SK-N-SH treated with all-trans-retinoic acid at 6 μM for 48 hours (cell line): ENCODE measurements at regions not wholly inside any gene's neighbourhood (a gene's known extent, or its start where the extent isn't known, plus 50 kb on each side); places are given as distances from the start of the nearest gene placed in this dataset.

Source experiments
- ATAC-seq: fragments of 200-7000 bp; cut with Tn5 transposase; 3 replicates; pipeline ENCODE4 v1.9.1; 2020; ENCODE audit warnings: mild to moderate bottlenecking, moderate library complexity
- ARNTL ChIP-seq: fragments of 450-650 bp; formaldehyde crosslinking; IDR thresholded peaks from 2 replicates; pipeline ENCODE4 v1.5.0; 2020; ENCODE audit warnings: low read depth, mild to moderate bottlenecking, moderate library complexity, borderline replicate concordance
- BACH2 ChIP-seq: fragments of 250-450 bp; sonication (Bioruptor Pico); IDR thresholded peaks from 2 replicates; pipeline ENCODE4 v1.9.0; 2021; ENCODE audit warnings: mild to moderate bottlenecking, borderline replicate concordance
- CSRNP3 ChIP-seq: fragments of 250-450 bp; sonication (Bioruptor Pico); IDR thresholded peaks from 2 replicates; pipeline ENCODE4 v1.5.1; 2021; ENCODE audit warnings: mild to moderate bottlenecking, moderate library complexity
- ESRRG ChIP-seq: fragments of 250-450 bp; sonication (Bioruptor Pico); IDR thresholded peaks from 2 replicates; pipeline ENCODE4 v1.6.1; 2021; ENCODE audit warnings: mild to moderate bottlenecking
- GLIS3 ChIP-seq: fragments of 250-450 bp; sonication (Bioruptor Pico); IDR thresholded peaks from 2 replicates; pipeline ENCODE4 v1.5.0; 2020; ENCODE audit warnings: mild to moderate bottlenecking, moderate library complexity
- ISL1 ChIP-seq: fragments of 250-450 bp; sonication (Bioruptor Pico); IDR thresholded peaks from 2 replicates; pipeline ENCODE4 v2.1.2; 2022; ENCODE audit warnings: mild to moderate bottlenecking, moderate library complexity
- PATZ1 ChIP-seq: fragments of 250-450 bp; sonication (Bioruptor Pico); IDR thresholded peaks from 2 replicates; pipeline ENCODE4 v1.8.0; 2020; ENCODE audit warnings: mild to moderate bottlenecking, moderate library complexity, borderline replicate concordance
- POU6F1 ChIP-seq: fragments of 250-450 bp; sonication (Bioruptor Pico); IDR thresholded peaks from 2 replicates; pipeline ENCODE4 v1.8.0; 2021; ENCODE audit warnings: low read depth, mild to moderate bottlenecking, moderate library complexity, borderline replicate concordance
- PPARA ChIP-seq: fragments of 250-450 bp; sonication (Bioruptor Pico); IDR thresholded peaks from 2 replicates; pipeline ENCODE4 v1.5.0; 2020; ENCODE audit warnings: mild to moderate bottlenecking, borderline replicate concordance
- RARB ChIP-seq: fragments of 250-450 bp; sonication (Bioruptor Pico); IDR thresholded peaks from 2 replicates; pipeline ENCODE4 v1.8.0; 2021; ENCODE audit warnings: mild to moderate bottlenecking, moderate library complexity
- TCF4 ChIP-seq: fragments of 250-450 bp; sonication (Bioruptor Pico); IDR thresholded peaks from 2 replicates; pipeline ENCODE4 v1.8.0; 2021; ENCODE audit warnings: mild to moderate bottlenecking, moderate library complexity, borderline replicate concordance
- TOX ChIP-seq: fragments of 250-450 bp; sonication (Bioruptor Pico); IDR thresholded peaks from 2 replicates; pipeline ENCODE4 v1.8.0; 2021; ENCODE audit warnings: mild to moderate bottlenecking, moderate library complexity, borderline replicate concordance
- TSHZ2 ChIP-seq: fragments of 250-450 bp; sonication (Bioruptor Pico); IDR thresholded peaks from 2 replicates; pipeline ENCODE4 v1.5.0; 2020; ENCODE audit warnings: mild to moderate bottlenecking, moderate library complexity
- ZC3H10 ChIP-seq: fragments of 250-450 bp; sonication (Bioruptor Pico); IDR thresholded peaks from 2 replicates; pipeline ENCODE4 v1.5.1; 2021; ENCODE audit warnings: mild to moderate bottlenecking, moderate library complexity
- ZFP3 ChIP-seq: fragments of 250-450 bp; sonication (Bioruptor Pico); IDR thresholded peaks from 2 replicates; pipeline ENCODE4 v1.5.0; 2020; ENCODE audit warnings: mild to moderate bottlenecking, moderate library complexity
- ZFP30 ChIP-seq: fragments of 450-650 bp; formaldehyde crosslinking; IDR thresholded peaks from 2 replicates; pipeline ENCODE4 v1.5.0; 2022; ENCODE audit warnings: mild to moderate bottlenecking, moderate library complexity
- ZNF565 ChIP-seq: fragments of 450-650 bp; formaldehyde crosslinking; conservative IDR thresholded peaks from 2 replicates; pipeline ENCODE4 v1.5.0; 2020; ENCODE audit warnings: low read depth, mild to moderate bottlenecking, moderate library complexity
- ZNF70 ChIP-seq: fragments of 450-650 bp; formaldehyde crosslinking; IDR thresholded peaks from 2 replicates; pipeline ENCODE4 v1.5.0; 2020; ENCODE audit warnings: mild to moderate bottlenecking, moderate library complexity
- ZNF8 ChIP-seq: fragments of 450-650 bp; formaldehyde crosslinking; IDR thresholded peaks from 2 replicates; pipeline ENCODE4 v1.5.0; 2020; ENCODE audit warnings: mild to moderate bottlenecking, moderate library complexity

- no peak for TF ChIP-seq ZFP30 (CRISPR knock-in tag)
Measured at GRCh38 chr6:103886951-103887350, 972.8 kb downstream of the HACE1 start (continued).

- no peak for ATAC-seq
- TF ChIP-seq ZFP3 (CRISPR knock-in tag) (no peak), TSHZ2 (CRISPR knock-in tag) (no peak), ISL1 (CRISPR knock-in tag) (no peak), ARNTL (no peak), TCF4 (CRISPR knock-in tag) (no peak)
Measured at GRCh38 chr6:103885446-103885845, 974.3 kb downstream of the HACE1 start.

GRCh38 chr6:103879800-103880199, 979.9 kb downstream of the HACE1 start:
- ATAC-seq = no peak
- TF ChIP-seq ESRRG (no peak), ZFP3 (CRISPR knock-in tag) (no peak), ZNF70 (no peak), PPARA (CRISPR knock-in tag) (no peak), ISL1 (CRISPR knock-in tag) (no peak), ZNF565 (CRISPR knock-in tag) (no peak), PATZ1 (CRISPR knock-in tag) (no peak), ZNF8 (no peak), BACH2 (no peak), ARNTL (no peak), CSRNP3 (CRISPR knock-in tag) (no peak), POU6F1 (CRISPR knock-in tag) (no peak)

- ATAC-seq = no peak
- TF ChIP-seq ARNTL = no peak
- TF ChIP-seq PATZ1 (CRISPR knock-in tag) = no peak
- TF ChIP-seq TOX (CRISPR knock-in tag) = no peak
- TF ChIP-seq ZNF70 = no peak
- TF ChIP-seq RARB (CRISPR knock-in tag) = no peak
- no peak for TF ChIP-seq TCF4 (CRISPR knock-in tag)
- TF ChIP-seq GLIS3 (CRISPR knock-in tag) = no peak
- TF ChIP-seq ZFP30 (CRISPR knock-in tag) = no peak
- no peak for TF ChIP-seq TSHZ2 (CRISPR knock-in tag)
- no peak for TF ChIP-seq POU6F1 (CRISPR knock-in tag)
- no peak for TF ChIP-seq ISL1 (CRISPR knock-in tag)
- no peak for TF ChIP-seq ZC3H10 (CRISPR knock-in tag)
- TF ChIP-seq BACH2 = no peak
- TF ChIP-seq ZFP3 (CRISPR knock-in tag) = no peak
- no peak for TF ChIP-seq CSRNP3 (CRISPR knock-in tag)
- TF ChIP-seq PPARA (CRISPR knock-in tag) = no peak
- no peak for TF ChIP-seq ZNF8
Measured at GRCh38 chr6:103875221-103875620, 984.5 kb downstream of the HACE1 start.
